ENCODE measurements at regions not wholly inside any gene's neighbourhood (a gene's known extent, or its start where the extent isn't known, plus 50 kb on each side); places are given as distances from the start of the nearest gene placed in this dataset.

- no peak overlapping the region for H3K4me3 ChIP-seq (ENCODE audit: low read length)
- peak; percentile 77 for DNase-seq (ENCODE audit: low read depth)
- TF ChIP-seq CTCF (conservative IDR thresholded peaks at IDR 0.05; ENCODE audit: low read length), result no peak
Observed at GRCh38 chr15:62432702-62433398, 267.8 kb upstream of the C2CD4B start.

GRCh38 chr15:62436235-62436634, 271.1 kb upstream of the C2CD4B start:
- H3K4me3 ChIP-seq (ENCODE audit: low read length), result no peak overlapping the region
- DNase-seq (ENCODE audit: low read depth), result no peak
- TF ChIP-seq CTCF (conservative IDR thresholded peaks at IDR 0.05; ENCODE audit: low read length), result no peak

GRCh38 chr15:62437753-62438152, 272.7 kb upstream of the C2CD4B start:
- TF ChIP-seq CTCF (conservative IDR thresholded peaks at IDR 0.05; ENCODE audit: low read length), result no peak
- no peak overlapping the region for H3K4me3 ChIP-seq (ENCODE audit: low read length)

DNA sequence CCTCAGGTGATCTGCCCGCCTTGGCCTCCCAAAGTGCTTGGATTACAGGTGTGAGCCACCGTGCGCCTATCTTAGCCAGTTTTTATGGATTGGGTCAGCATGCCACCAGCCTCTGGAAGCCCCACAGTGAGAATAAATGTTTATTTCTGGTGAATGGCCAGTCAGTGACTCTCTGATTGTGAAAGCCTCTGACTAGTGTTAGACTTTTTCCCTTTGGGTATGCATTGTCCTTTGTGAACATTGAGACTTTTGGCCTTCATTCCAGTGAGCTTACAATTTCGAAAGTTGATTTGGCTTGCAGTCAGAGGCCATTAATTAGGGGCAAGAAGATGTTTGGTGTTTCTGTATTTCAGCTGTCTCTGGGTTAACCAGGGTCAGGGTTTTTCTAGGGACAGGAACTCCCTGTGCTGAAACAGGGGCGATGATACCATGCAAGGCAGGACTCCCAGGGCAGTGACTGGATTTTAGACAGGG, 274.5 kb upstream of the C2CD4B start:
- peak; percentile 90 for DNase-seq (ENCODE audit: low read depth)
- no peak overlapping the region for H3K4me3 ChIP-seq (ENCODE audit: low read length)

More at GRCh38 chr15:62437753-62438152, 272.7 kb upstream of the C2CD4B start:
- no peak for DNase-seq (ENCODE audit: low read depth)

GRCh38 chr15:62440362-62441105, 275.4 kb upstream of the C2CD4B start:
- no peak overlapping the region for H3K4me3 ChIP-seq (ENCODE audit: low read length)
- DNase-seq (ENCODE audit: low read depth), result peak; percentile 52
- no peak for TF ChIP-seq CTCF (conservative IDR thresholded peaks at IDR 0.05; ENCODE audit: low read length)

More for the DNA sequence above, 274.5 kb upstream of the C2CD4B start:
- TF ChIP-seq CTCF (conservative IDR thresholded peaks at IDR 0.05; ENCODE audit: low read length), result no peak

- DNase-seq (ENCODE audit: low read depth), result peak; percentile 98
- H3K4me3 ChIP-seq (ENCODE audit: low read length), result no peak overlapping the region
- no peak for TF ChIP-seq CTCF (conservative IDR thresholded peaks at IDR 0.05; ENCODE audit: low read length)
Observed at GRCh38 chr15:62444104-62445022, 279.3 kb upstream of the C2CD4B start.
